ENCODE measurements at regions not wholly inside any gene's neighbourhood (a gene's known extent, or its start where the extent isn't known, plus 50 kb on each side); places are given as distances from the start of the nearest gene placed in this dataset.

DNA sequence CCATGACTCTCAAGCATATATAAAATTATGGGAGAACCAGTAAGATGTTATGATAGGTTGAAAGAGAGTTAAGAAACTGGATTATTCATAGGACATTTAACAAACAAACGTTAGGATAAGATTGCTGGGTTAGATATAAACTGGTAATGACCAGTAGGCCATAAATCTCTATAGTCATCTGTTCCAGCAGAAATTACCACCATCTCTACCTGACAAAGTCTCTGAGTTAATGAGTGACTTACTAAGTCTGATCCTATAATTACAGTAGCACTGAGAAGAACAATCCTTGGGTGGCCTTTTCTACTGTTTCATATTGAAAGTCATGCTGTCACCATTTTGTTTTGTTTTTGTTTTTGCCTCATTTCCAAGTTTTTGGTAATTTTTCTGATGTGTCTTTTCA lies 136.9 kb upstream of the CNOT2 start:
- Histone ChIP-seq H4K20me1 (replicated peaks; ENCODE audit: insufficient read depth) (no peaks in the 10 kb centered on the region), H3K4me3 (no peak overlapping the region), H3K27ac (ENCODE audit: low read depth) (no peak overlapping the region), H3F3A (replicated peaks; ENCODE audit: low read depth) (no peaks in the 10 kb centered on the region), H3K79me2 (replicated peaks; ENCODE audit: insufficient read depth) (no peaks in the 10 kb centered on the region), H3K4me2 (no peak overlapping the region), H2AFZ (no peak overlapping the region), H3K9me2 (ENCODE audit: insufficient read depth) (peaks cover 7% of the 10 kb centered on the region; the same call in 1 of the 2 replicates), H3K27me3 (ENCODE audit: insufficient read depth) (no peaks in the 10 kb centered on the region), H3K4me1 (ENCODE audit: insufficient read depth) (peaks cover 22% of the 10 kb centered on the region), H3K36me3 (ENCODE audit: insufficient read depth) (no peaks in the 10 kb centered on the region)
- H3K4me3 Mint-ChIP-seq: no peak overlapping the region
- H3K36me3 Mint-ChIP-seq (ENCODE audit: low read depth): peaks cover 6% of the 10 kb centered on the region; the same call in 1 of the 3 replicates
- H3K27me3 Mint-ChIP-seq (ENCODE audit: insufficient read depth, low read depth, poor library complexity): peaks cover 2% of the 10 kb centered on the region
- TF ChIP-seq, protein P1, sequence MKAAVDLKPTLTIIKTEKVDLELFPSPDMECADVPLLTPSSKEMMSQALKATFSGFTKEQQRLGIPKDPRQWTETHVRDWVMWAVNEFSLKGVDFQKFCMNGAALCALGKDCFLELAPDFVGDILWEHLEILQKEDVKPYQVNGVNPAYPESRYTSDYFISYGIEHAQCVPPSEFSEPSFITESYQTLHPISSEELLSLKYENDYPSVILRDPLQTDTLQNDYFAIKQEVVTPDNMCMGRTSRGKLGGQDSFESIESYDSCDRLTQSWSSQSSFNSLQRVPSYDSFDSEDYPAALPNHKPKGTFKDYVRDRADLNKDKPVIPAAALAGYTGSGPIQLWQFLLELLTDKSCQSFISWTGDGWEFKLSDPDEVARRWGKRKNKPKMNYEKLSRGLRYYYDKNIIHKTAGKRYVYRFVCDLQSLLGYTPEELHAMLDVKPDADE (IDR thresholded peaks at IDR 0.05): no peak
- H3K27ac Mint-ChIP-seq: no peak overlapping the region; the same call in 1 of the 2 replicates
- no peak for ATAC-seq
- H3K9me3 Mint-ChIP-seq: peaks cover 10% of the 10 kb centered on the region; the same call in 2 of the 3 replicates
- H3K4me1 Mint-ChIP-seq: peaks cover 22% of the 10 kb centered on the region
- DNase-seq (ENCODE audit: low spot score): no peak

DNA sequence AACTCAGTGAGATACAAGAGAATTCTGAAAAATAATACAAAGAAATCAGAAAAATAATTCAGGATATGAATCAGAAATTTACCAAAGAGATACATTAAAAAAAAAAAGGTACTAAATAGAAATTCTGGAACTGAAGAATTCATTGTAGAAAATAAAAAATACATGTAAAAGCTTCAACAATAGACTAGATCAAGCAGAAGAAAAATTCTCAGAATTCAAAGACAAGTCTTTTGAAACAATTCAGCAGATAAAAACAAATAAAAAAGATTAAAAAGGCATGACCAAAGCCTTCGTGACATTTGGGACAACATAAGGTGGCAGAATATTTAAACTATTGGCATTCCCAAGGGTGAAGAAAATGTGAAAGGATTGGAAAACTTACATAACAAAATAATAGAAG lies 133.1 kb upstream of the CNOT2 start:
- peaks cover 10% of the 10 kb centered on the region; the same call in 2 of the 3 replicates for H3K9me3 Mint-ChIP-seq

More for the DNA sequence above, 133.1 kb upstream of the CNOT2 start:
- no peak overlapping the region for H3K27ac ChIP-seq (ENCODE audit: low read depth)
- Mint-ChIP-seq H3K27me3 (ENCODE audit: insufficient read depth, low read depth, poor library complexity) (peaks cover 2% of the 10 kb centered on the region), H3K36me3 (ENCODE audit: low read depth) (peaks cover 6% of the 10 kb centered on the region; the same call in 1 of the 3 replicates), H3K4me3 (no peak overlapping the region), H3K27ac (no peak overlapping the region), H3K4me1 (peaks cover 7% of the 10 kb centered on the region; the same call in 2 of the 3 replicates)
- H2AFZ ChIP-seq: no peak overlapping the region
- ATAC-seq: no peak
- no peaks in the 10 kb centered on the region for H3K79me2 ChIP-seq (replicated peaks; ENCODE audit: insufficient read depth)
- no peaks in the 10 kb centered on the region for H3F3A ChIP-seq (replicated peaks; ENCODE audit: low read depth)
- no peak for TF ChIP-seq POLR2AphosphoS5 (IDR thresholded peaks at IDR 0.05; ENCODE audit: low read depth)
- TF ChIP-seq STAT1 (IDR thresholded peaks at IDR 0.05; ENCODE audit: unreplicated experiment): no peak
- TF ChIP-seq, protein P1 (IDR thresholded peaks at IDR 0.05): no peak
- TF ChIP-seq EZH2phosphoT487 (IDR thresholded peaks at IDR 0.05; ENCODE audit: unreplicated experiment): no peak
- TF ChIP-seq NANOG (IDR thresholded peaks at IDR 0.05; ENCODE audit: borderline replicate concordance): no peak
- no peak for TF ChIP-seq ZNF331 (CRISPR knock-in tag; IDR thresholded peaks at IDR 0.05; ENCODE audit: low read depth)
- TF ChIP-seq, protein P2, sequence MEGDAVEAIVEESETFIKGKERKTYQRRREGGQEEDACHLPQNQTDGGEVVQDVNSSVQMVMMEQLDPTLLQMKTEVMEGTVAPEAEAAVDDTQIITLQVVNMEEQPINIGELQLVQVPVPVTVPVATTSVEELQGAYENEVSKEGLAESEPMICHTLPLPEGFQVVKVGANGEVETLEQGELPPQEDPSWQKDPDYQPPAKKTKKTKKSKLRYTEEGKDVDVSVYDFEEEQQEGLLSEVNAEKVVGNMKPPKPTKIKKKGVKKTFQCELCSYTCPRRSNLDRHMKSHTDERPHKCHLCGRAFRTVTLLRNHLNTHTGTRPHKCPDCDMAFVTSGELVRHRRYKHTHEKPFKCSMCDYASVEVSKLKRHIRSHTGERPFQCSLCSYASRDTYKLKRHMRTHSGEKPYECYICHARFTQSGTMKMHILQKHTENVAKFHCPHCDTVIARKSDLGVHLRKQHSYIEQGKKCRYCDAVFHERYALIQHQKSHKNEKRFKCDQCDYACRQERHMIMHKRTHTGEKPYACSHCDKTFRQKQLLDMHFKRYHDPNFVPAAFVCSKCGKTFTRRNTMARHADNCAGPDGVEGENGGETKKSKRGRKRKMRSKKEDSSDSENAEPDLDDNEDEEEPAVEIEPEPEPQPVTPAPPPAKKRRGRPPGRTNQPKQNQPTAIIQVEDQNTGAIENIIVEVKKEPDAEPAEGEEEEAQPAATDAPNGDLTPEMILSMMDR (conservative IDR thresholded peaks at IDR 0.05; ENCODE audit: low read depth in 2 of 2): no peak
- no peak for TF ChIP-seq JUNB (IDR thresholded peaks at IDR 0.05; ENCODE audit: unreplicated experiment)
- H3K4me1 ChIP-seq (ENCODE audit: insufficient read depth): peaks cover 6% of the 10 kb centered on the region
- no peak overlapping the region for H3K4me3 ChIP-seq
- no peaks in the 10 kb centered on the region for H4K20me1 ChIP-seq (replicated peaks; ENCODE audit: insufficient read depth)
- DNase-seq (ENCODE audit: low spot score): no peak
- no peak overlapping the region for H3K4me2 ChIP-seq
- H3K36me3 ChIP-seq (ENCODE audit: insufficient read depth): no peaks in the 10 kb centered on the region
- no peaks in the 10 kb centered on the region for H3K27me3 ChIP-seq (ENCODE audit: insufficient read depth)
- H3K9me2 ChIP-seq (ENCODE audit: insufficient read depth): peaks cover 7% of the 10 kb centered on the region; the same call in 1 of the 2 replicates
